ENCODE measurements at regions not wholly inside any gene's neighbourhood (a gene's known extent, or its start where the extent isn't known, plus 50 kb on each side); places are given as distances from the start of the nearest gene placed in this dataset.

DNA sequence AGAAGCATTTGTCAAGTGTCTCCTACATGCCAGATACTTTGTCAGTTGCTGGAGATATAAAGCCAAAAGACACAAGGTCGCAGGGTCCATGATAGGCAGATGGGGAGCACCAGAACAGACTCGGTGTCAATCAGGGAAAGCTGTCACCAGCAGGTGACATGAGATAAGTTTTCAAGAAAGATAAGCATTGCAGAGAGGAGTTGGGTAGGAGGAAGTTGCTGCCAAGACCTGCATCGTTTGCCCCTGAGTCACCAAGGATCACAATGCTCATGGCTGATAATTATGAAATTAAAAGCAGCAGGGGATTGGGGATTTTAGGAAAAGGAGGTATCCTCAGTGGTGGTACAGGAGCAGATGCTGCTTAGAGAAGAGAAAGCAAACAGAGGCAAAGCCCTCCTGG, 551.1 kb upstream of the CDH11 start:
- intact Hi-C loops (cut with DNase I), result loop anchor here in 1 of 2 donors (10.0 kb wide), 1 partner anchor 52 kb away; no protein-coding TSS in a partner anchor
- ATAC-seq (peak in 1 of 2 donors; percentile 60), DNase-seq (no peak)

DNA sequence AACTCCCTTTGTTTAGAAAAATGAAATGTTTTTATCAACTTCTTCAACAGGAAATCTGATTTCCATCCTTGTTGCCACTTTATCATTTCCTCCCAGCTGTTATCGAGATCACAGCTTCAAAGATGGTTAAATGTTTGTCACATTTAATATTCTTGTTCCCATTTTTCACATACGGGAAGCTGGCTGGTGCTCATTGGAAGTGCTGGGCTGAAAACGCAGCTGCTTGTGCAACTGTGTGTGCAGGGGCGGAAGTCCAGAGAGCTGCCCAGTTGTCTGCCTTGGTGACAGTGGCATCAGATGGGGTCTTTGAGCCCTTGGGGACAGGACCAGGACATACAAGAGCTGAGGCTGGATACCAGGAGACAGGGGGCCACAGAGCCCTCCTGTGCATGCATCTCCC, 549.2 kb upstream of the CDH11 start:
- ATAC-seq (no peak), DNase-seq (no peak)
- intact Hi-C loops (cut with DNase I), result loop anchor here in 1 of 2 donors (10.0 kb wide), 1 partner anchor 54 kb away; no protein-coding TSS in a partner anchor

DNA sequence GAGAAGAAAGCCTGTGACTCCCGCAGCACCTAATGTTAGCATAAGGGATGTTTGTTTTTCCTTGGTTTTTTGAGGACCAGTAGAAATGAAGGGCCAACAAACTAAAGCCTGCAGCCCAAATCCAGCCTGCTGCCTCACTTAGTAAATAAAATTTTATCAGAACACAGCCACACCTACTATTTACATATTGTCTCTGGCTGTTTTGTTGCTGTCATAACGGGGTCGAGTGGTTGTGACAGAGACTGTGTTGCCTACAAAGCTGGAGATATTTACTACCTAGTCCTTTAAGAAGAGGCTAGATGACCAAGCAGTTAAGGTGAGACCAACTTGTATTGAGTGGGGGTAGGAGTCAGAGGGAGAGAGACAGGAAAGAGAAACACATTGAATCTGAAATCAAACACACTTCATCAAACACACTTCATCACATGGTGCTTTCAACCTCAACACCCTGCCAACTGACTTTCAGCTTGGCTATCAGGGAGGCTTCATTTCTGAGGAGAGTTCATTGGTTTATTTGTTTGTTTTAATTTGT, 546.3 kb upstream of the CDH11 start:
- DNase-seq (no peak), ATAC-seq (no peak)
- intact Hi-C loops (cut with DNase I), result no loop called here

DNA sequence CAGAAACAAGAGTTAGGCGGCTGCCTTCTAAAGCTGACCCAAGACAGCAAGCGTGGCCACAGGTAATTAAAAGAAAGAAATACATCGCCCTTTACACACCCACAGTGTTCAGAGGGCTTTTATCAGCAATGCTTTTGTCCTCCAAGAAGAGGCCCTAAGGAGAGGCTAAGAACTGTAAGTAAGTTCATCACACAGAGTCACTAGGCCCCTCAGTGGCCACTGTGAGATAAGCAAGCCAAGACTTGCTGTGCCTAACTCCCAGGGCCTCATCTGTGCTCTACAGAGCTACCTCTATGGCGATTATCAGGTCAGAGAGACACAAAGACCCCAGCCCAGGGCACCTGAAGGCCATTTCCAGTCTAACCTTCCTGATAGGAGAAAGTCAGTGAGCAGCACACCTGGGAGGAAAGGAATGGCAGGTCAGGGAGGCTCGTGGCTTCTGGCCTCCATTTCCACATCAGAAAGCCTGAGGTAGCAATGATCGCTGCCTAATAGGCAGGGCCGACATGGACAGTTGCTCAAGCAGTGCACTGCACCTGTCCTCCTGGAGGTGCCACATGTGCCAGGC, 545.2 kb upstream of the CDH11 start:
- intact Hi-C loops (cut with DNase I), result no loop called here
- DNase-seq (no peak), ATAC-seq (no peak)

DNA sequence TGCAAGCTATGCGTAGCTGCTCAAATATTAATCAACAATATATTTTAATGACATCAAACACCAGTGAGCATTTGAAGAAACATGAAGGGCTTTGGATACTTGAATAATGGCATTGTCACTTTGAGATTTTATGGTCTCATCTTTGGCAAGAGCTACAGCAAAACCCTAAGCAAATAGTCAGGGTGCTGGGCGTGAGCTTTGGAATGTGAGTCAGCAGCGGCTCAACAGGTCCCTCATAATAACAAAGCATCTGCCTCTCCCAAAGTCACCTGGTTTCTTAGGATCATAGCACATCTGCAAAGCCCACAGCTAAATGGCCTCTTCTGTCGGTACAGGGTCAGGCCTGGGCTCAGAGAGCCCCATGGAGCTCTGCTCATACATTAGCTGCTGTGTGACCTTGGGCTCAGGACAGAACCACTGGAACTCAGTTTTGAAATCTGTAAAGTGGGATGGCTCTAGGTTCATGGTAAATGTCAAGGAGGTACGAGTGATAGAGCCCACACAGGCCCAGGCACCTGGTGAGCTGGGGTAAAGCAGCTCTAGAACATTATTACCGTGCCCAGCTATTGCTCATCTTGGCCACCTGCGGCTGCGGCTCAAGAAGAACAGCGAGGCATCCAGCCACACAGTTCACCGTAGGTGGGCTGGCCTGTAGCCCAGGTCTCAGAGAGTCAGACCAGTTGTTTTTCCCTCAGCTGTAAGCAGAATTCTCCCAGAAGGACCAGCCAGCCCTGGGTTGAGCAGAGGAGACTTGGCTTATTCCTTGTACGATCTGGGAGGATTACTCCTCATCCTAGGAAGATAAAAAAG, 544.5 kb upstream of the CDH11 start:
- intact Hi-C loops (cut with DNase I), result no loop called here

DNA sequence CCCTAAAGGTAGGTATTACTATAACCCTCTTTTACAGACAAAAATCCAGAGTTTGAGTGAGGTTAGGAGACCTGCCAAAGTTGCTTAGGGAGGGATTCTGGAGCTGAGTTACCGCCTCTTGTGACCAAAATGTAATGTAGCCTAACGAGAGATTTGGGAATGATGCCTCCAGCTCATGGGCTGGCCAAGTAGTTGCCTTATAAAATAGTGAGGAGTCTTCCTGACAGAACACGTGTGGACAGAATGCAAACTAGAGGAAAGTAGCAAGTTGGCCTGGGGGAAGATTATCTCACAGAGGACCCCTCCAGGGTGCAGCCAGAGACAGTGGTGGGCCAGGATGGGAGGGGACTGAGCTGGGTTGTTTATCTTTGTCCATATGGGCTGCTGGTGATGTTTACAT, 543.7 kb upstream of the CDH11 start:
- intact Hi-C loops (cut with DNase I), result no loop called here
- DNase-seq (no peak), ATAC-seq (no peak)

More for the DNA sequence above, 544.5 kb upstream of the CDH11 start:
- peak in 1 of 2 donors; percentile 49 for ATAC-seq
- no peak for DNase-seq

DNA sequence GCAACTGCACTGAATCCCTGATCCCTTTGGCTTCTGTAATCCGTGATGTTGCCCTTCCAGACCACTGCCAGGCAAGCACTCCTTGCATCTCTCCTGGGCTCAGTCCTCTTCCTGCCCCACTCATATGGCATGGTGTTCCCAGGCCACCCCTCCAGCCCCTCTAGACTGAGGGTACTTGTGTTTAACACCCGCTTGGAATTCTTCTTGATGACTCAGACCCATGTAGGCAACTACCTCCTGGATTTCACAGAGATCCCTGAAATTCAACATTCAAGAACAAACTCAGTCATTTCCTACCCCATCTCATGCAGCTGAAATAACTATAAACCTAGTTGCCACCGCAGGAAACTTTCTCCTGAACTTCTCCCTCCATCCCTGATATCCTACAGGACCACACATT, 541.9 kb upstream of the CDH11 start:
- DNase-seq (no peak), ATAC-seq (no peak)
- intact Hi-C loops (cut with DNase I), result no loop called here

DNA sequence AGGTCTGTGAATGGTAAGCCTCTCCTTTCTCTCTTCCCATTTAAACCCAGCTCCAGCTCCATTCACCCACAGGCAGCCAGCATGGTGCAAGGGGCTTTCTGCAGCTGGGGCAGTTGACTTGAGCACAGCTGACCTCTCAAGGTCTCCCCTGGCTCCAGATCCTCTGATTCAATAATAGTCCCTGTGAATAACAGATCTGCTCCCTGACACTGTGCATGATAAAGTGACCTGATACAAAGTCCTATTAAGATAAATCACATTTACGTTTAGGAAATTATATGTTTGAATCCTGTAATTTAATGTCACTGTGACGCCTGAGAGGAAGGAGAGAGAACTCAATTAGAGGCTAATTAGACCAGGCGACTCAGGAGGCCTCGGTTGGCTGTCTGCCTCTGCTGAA, 540.4 kb upstream of the CDH11 start:
- no peak for ATAC-seq

DNA sequence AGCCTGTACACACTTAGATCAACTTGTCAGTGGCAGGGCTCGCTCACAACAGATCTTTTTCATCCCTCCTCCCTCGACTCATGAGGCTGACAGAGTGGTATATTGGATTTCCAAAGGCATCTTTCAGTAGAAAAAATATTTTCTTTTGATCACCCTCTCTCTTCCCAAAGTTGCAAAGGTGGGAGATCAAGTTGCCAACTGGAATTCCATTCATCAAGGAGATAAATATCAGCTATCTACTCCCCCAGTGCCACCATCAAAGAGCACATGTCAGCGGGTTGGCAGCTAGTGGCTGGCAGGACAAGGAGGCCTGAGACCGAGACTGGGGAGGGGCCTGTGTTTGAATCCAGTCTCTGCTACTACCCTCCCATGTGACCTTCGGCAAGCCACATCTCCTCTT, 539.7 kb upstream of the CDH11 start:
- ATAC-seq, result no peak

More for the DNA sequence above, 540.4 kb upstream of the CDH11 start:
- no peak for DNase-seq
- intact Hi-C loops (cut with DNase I), result no loop called here

DNA sequence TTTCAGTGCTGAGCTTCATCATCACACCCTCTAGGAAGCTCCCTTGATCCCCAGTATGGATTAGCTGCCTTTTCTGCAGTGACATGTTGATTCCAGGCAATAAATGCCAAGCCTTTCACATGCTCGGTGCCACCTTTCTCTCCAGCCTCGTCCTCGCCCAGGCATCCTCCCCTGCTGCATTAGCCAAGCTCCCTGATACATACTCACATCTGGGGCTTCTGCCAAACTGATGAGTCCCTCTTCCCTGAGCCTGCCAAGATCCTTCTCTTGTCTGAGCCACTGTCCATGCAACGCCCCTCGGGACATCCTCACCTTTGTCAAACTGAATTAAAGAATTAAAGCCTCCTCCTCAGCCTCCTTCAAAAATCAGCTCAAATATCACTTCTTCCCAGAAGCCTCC, 538.5 kb upstream of the CDH11 start:
- intact Hi-C loops (cut with DNase I), result no loop called here
- peak; percentile 77 to 78 for ATAC-seq

More for the DNA sequence above, 539.7 kb upstream of the CDH11 start:
- intact Hi-C loops (cut with DNase I), result no loop called here
- no peak for DNase-seq

DNA sequence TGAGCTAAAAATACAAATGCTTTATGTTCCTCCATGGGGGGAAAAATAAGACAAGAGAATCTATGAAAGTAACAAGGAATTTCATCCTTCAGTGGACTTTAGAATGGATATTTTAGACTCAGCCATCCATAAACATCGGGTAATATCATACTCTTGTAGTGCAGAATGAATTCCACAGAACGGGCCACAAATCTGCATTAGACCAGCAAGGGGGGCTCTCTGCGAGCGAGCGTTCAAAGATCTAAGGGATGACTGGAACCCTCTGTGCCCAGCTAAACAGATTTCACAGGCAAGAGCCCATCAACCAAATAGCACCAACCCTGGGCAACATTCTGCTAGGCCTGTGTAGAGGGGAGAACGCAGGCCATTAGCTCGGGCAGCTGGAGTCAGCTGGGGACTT, 537.9 kb upstream of the CDH11 start:
- DNase-seq (no peak), ATAC-seq (no peak)
- intact Hi-C loops (cut with DNase I), result no loop called here

More for the DNA sequence above, 538.5 kb upstream of the CDH11 start:
- no peak for DNase-seq

DNA sequence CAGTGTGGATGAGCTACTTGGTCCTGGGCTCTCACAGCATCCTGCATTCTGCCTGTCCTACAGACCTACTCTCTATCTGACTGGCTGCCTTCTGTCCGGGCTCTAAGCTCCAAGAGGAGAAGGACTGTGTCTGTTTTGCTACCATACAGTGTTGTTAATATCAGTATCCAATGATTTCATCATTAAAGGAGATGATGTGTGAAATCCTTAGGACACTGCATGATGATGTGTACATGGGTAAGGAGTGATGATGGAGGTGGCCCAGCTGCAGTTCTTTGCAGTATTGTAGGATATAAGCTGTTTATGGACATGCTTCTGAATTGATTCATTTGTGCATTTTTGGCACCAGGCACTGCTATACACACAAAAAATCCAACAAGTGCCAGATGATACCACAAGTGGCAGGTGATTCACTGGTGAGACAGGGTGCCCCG, 536.9 kb upstream of the CDH11 start:
- intact Hi-C loops (cut with DNase I), result no loop called here
- DNase-seq, result no peak
- ATAC-seq, result peak in 1 of 2 donors; percentile 15

DNA sequence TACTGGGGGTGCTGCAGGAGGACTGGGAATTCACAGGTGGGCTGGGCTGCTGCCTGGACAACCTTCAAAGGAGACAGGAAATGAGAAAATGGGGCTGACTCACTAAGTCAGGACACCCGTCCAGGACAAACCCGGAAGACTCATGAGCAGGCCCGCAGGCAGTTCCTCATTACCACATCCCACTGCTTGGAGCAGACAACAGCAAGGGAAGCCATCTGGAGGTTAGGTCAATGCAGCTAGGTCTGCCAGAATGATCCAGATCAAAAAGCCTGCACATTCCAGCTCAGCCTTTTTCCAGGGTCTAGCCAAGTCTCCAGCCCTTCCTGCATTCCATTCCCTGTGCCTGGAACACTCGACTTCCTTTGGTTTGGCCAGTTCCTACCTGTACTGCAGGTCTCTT, 536.5 kb upstream of the CDH11 start:
- intact Hi-C loops (cut with DNase I), result no loop called here
- ATAC-seq, result peak in 1 of 2 donors; percentile 88

DNA sequence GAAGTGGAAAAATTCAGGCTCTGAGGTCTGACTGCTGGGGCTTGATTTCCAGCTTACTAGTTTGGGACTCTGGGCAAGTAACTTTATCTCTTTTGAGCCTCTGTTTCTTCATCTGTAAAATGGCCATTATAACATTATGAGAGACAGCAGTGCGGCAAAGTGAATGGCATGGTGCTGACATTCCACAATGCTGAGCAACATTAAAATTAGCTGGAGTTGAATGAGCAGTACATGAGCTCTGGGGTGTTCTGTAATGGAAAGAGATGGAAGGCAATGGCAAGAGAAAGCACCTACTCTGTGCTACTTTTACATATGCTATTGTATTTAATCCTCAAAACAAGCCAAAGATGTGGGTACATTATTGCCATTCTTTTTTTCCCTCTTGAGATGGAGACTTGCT, 535.7 kb upstream of the CDH11 start:
- intact Hi-C loops (cut with DNase I), result no loop called here
- DNase-seq, result no peak
- no peak for ATAC-seq

More for the DNA sequence above, 536.5 kb upstream of the CDH11 start:
- peak; percentile 35 for DNase-seq

DNA sequence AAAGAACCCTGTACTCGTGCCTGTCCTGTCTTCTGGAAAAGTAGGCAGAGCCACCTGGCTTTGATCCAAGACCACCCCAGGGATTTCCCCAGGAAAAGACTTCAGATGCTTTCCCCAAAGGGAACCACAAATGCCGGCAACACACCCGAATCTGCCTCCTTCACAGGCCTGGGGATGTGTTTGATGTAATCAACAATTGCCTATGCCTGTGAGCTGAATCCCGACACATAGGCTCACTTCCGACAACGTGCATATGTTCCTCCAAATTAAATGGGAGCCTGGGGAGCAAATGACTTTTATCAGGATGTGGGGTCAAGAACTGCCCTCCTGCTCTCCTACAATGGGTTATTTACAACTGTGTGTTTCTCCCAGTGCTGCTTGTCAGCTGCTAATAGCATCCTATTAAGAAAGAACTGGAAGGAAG, 535.2 kb upstream of the CDH11 start:
- DNase-seq (no peak), ATAC-seq (no peak)
- intact Hi-C loops (cut with DNase I), result no loop called here

DNA sequence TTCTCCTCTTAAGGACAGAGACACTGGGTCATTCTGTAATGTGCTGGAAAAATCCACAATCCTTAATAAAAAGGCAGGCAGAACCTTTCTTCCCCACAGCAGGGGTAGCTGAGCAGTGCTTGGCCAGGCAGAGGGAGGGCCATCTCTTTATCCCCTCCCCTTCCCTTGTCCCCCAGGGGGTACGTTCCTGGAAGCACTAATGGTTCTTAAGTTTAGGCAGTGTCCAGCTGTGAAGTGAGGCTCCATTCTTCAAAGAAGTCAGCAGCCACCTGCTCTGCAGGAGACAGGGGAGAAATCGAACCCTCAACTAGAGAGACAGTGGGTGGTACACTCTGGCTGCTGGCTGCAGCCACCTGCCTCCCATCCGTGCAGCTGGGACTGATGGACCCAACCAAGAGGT, 533.9 kb upstream of the CDH11 start:
- DNase-seq (no peak), ATAC-seq (no peak)
- intact Hi-C loops (cut with DNase I), result no loop called here

DNA sequence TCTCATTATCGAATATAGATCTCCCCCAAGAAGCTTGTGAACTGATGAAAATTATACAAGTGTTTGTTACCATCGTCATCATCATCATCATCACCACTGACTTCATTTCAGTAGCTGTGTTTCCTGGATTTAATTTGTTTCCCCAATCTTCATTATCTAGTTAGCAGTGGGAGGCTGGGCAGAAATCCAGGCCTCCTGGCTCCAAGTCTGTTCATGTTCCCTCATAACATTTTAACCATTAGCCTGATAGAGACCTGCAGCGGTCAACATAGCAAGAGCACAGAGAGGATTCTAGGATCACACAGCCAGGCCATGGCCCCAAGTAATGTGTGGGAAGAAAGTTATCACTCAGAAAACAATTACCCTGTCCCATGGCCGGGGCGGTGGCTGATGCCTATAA, 526.2 kb upstream of the CDH11 start:
- intact Hi-C loops (cut with DNase I), result no loop called here
- DNase-seq (no peak), ATAC-seq (no peak)

DNA sequence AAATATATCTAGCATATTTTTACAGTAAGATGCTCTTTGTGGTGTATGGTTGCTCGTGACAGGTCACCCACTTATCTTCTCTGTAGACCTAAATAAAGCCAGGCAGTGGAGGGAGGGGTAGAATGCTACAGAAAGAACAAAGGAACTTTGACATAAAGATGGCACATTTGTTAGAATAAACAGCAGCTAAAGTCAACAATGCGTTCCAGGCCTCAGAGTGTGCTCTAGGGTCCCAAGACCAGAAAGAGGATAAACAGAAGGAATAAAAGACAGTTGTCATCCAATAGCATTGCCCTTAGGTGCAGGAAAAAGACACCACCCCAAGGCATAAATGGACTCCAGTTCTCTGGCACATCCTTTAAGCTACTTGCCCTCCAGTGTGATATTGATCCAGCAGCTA, 523.0 kb upstream of the CDH11 start:
- intact Hi-C loops (cut with DNase I), result no loop called here
- DNase-seq (no peak), ATAC-seq (no peak)

DNA sequence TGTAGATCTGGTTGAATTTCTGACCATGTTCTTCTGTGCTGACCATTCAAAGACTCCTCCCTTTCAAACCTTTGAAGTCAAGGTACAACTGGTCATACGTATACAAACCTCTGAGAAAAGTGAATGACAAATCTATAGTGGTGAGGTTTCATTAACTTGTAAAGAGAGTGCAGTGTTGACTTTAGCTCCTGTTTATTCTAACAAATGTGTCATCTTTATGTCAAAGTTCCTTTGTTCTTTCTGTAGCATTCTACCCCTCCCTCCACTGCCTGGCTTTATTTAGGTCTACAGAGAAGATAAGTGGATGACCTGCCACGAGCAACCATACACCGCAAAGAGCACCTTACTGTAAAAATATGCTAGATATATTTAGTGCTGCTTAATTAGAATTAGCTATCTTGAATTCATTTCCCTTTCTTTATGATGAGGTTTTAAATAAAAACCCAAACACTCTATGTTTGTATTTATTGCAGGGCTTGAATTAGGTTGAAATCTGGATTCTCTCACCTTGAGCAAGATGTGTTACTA, 520.0 kb upstream of the CDH11 start:
- DNase-seq, result no peak
- ATAC-seq, result no peak
- intact Hi-C loops (cut with DNase I), result no loop called here

DNA sequence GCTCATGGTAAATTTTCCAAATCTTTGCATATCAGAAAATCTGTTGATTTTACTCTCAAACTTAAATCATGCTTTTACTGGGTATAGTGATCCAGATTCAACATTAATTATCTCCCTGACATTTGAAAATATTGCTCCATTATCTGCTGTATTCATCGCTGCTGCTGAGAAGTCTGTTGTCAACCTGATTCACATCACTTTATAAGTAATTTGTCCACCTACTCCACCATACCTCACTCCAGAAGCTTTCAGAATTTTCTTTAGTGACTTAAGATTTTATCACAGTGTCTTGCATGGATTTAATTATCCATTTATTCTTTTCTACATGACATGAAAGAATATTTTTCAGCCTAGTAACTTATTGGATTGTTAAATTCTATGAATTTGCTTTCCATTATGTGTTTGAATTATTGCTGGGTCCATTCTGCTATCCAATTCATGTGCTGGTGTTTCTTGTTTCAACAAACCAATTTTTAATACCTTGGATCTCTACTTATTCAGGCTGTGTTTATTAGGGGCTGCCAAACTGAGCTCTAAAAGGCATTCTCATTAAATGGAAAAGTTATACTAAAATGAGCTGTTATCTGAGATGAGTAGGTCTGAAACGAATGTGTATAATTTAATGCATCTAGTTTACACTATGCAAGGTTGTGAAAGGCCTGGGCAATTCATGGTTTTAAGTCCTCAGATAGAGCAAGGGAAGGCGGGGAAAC, 519.3 kb upstream of the CDH11 start:
- ATAC-seq (no peak), DNase-seq (no peak)
- intact Hi-C loops (cut with DNase I), result no loop called here
